Mucosa of descending colon (tissue), 3 donors: ENCODE measurements at regions not wholly inside any gene's neighbourhood (a gene's known extent, or its start where the extent isn't known, plus 50 kb on each side); places are given as distances from the start of the nearest gene placed in this dataset.

Experiments
- ATAC-seq: fragments of 200-7000 bp; cut with Tn5 transposase; one replicate; pipeline ENCODE4 v1.9.1; 2020; ENCODE audit warnings: mild to moderate bottlenecking, moderate library complexity
- DNase-seq, 3 donors: peaks; one replicate each; pipeline ENCODE4 v3.0.0-alpha.2; 2020
- H3K36me3 ChIP-seq: fragments of 200-600 bp; one replicate; pipeline ENCODE4 v1.8.0; 2021; ENCODE audit warnings: low read depth, mild to moderate bottlenecking
- H3K4me1 ChIP-seq: fragments of 200-600 bp; one replicate; pipeline ENCODE4 v1.8.0; 2021; ENCODE audit warnings: low read depth, mild to moderate bottlenecking
- H3K4me3 ChIP-seq: fragments of 200-600 bp; one replicate; pipeline ENCODE4 v1.8.0; 2021; ENCODE audit warnings: mild to moderate bottlenecking
- H3K9me3 ChIP-seq: fragments of 200-600 bp; one replicate; pipeline ENCODE4 v1.8.0; 2021; ENCODE audit warnings: mild to moderate bottlenecking
- intact Hi-C, 2 donors: fragments of 100-400 bp; cut with DNase I in 1 of 2; cut with micrococcal nuclease in 1 of 2; formaldehyde crosslinking; loops; one replicate each; pipeline versions ENCODE4 v1.11.0 to v1.11.1; 2022; cut with DNase I, micrococcal nuclease
- TF ChIP-seq, protein P1 (sequence below): fragments of 200-600 bp; IDR thresholded peaks from one replicate; pipeline ENCODE4 v1.8.0; 2022; ENCODE audit warnings: antibody characterized with exemption, mild to moderate bottlenecking
- donor health status: DM: no; HTN: no; CAD: no; lungs with moderate emphysema.
- donor health status: DM: no; HTN: no; CAD: no.
- donor health status: DM: no; HTN: yes; CAD: no.

DNA sequence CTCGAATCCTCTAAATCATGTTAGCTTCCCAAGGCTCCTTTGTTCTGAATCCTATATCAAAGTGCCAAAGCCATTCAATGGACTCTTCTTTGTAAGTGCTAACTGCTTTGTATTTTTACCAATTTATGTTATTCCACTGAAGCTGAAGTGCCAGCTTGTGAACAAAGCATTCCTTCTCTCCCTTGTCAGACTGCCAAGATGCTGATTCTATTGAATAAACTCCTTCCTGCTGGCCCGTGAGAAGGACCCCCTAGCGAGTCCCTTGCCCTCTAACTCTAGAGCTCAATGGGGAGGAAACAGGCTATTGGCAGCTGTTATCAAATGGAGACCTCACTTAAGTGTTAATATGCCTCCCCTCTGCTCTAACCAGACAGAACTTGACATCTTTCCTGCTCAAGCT lies 1097.9 kb upstream of the CNTNAP5 start:
- Histone ChIP-seq H3K4me3 (no peak overlapping the region), H3K4me1 (no peaks in the 10 kb centered on the region), H3K9me3 (peaks cover 23% of the 10 kb centered on the region), H3K36me3 (no peaks in the 10 kb centered on the region)
- ATAC-seq (no peak), DNase-seq (no peak)
- intact Hi-C loops = no loop called here
- TF ChIP-seq, protein P1, sequence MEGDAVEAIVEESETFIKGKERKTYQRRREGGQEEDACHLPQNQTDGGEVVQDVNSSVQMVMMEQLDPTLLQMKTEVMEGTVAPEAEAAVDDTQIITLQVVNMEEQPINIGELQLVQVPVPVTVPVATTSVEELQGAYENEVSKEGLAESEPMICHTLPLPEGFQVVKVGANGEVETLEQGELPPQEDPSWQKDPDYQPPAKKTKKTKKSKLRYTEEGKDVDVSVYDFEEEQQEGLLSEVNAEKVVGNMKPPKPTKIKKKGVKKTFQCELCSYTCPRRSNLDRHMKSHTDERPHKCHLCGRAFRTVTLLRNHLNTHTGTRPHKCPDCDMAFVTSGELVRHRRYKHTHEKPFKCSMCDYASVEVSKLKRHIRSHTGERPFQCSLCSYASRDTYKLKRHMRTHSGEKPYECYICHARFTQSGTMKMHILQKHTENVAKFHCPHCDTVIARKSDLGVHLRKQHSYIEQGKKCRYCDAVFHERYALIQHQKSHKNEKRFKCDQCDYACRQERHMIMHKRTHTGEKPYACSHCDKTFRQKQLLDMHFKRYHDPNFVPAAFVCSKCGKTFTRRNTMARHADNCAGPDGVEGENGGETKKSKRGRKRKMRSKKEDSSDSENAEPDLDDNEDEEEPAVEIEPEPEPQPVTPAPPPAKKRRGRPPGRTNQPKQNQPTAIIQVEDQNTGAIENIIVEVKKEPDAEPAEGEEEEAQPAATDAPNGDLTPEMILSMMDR = no peak

DNA sequence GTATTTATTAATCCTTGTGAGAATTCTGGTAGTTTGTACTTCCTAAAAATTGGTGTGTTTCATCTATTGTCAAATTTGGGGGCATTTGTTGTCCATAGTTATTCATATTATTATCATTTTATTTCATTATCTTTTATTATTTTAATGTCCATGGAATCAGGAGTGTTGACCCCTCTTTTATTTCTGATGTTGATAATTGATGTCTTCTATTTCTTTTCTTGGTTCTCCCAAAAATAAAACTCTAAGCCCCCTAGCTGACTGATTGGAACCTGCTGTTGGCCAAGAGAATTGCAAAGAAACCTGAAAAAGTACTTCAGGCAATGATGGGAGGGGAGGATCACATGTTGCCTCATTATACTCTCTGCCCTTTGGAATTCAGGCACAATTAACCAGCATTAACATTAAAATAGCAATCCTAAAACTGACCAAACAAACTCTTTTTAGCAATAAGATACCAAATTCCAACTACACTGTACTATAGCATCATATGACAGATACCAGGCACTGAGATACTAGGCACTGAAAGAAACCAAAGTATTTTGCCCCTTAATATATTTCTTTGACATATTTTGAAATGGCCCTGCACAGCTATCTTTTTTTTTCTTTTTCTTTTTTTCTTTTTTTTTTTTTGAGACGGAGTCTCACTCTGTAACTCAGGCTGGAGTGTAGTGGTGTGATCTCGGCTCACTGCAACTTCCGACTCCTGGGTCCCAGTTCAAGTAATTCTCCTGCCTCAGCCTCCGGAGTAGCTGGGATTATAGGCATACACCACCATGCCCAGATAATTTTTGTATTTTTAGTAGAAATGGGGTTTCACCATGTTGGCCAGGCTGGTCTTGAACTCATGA lies 1097.2 kb upstream of the CNTNAP5 start:
- ATAC-seq = no peak
- TF ChIP-seq, protein P1 = no peak
- Histone ChIP-seq H3K36me3 (no peaks in the 10 kb centered on the region), H3K9me3 (peaks cover 23% of the 10 kb centered on the region), H3K4me1 (no peaks in the 10 kb centered on the region), H3K4me3 (no peak overlapping the region)
- intact Hi-C loops = no loop called here
- no peak for DNase-seq

DNA sequence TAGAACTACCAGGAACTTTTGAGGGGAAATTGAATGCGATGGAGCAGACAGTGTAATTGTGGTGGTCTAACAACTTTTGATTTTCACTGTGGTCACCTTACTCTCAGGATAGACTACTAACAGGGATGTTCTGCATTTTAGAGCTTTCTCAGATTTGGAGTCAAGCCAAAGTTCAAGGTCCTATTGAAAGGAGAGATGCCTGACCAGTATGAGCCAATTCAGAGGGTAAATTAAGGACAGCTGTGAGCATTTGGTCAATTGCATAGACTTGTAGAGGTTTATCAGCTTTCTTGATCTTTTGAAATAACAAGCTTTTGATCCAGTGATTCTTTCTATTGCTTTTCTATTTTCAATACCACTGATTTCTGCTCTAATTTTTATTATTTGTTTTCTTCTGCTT lies 1095.7 kb upstream of the CNTNAP5 start:
- intact Hi-C loops = no loop called here
- peaks cover 18% of the 10 kb centered on the region for H3K9me3 ChIP-seq
- H3K4me1 ChIP-seq = no peaks in the 10 kb centered on the region
- TF ChIP-seq, protein P1 = no peak
- H3K4me3 ChIP-seq = no peak overlapping the region
- no peak for DNase-seq
- no peaks in the 10 kb centered on the region for H3K36me3 ChIP-seq
- no peak for ATAC-seq

DNA sequence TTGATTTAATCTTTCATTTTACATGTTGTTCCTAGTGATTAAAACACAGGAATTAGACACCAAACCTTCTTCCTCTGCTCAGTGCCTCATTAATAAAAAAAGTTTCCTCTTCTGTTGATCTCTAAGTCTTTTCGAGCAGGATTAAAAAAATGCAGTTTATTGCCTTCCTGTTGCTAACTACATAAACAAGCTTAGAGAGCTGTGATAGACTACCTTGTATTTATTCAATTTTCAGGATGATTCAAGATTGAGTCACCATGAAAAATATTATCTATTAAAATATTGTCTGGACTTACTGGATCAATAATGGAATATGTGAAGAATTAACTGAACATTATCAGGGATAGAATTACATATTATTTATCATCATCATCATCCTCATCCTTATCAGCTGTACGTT lies 1089.6 kb upstream of the CNTNAP5 start:
- ATAC-seq (no peak), DNase-seq (no peak)
- no peaks in the 10 kb centered on the region for H3K9me3 ChIP-seq
- H3K4me3 ChIP-seq = no peak overlapping the region
- no peaks in the 10 kb centered on the region for H3K36me3 ChIP-seq
- intact Hi-C loops = no loop called here
- TF ChIP-seq, protein P1 = no peak
- H3K4me1 ChIP-seq = no peaks in the 10 kb centered on the region

DNA sequence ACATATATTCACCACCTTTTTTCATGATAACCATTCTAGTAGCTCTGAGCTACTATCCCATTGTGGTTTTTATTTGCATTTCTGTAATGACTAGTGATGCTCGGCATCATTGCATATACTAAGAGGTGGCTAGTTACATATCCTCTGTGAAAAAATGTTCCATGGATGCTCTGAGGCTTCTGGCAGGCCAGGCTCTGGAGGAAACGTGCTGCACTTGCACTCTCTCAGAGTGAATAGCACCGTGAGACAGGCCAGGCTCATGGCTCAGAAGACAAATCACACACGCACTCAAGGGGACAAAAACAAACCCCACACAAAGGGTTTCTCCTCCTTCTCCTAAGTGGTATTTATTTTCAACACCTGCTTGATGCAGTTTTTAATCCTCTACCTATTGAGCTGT lies 1085.3 kb upstream of the CNTNAP5 start:
- Histone ChIP-seq H3K4me3 (no peak overlapping the region), H3K4me1 (no peaks in the 10 kb centered on the region), H3K9me3 (no peaks in the 10 kb centered on the region), H3K36me3 (no peaks in the 10 kb centered on the region)
- TF ChIP-seq, protein P1 = no peak
- no peak for ATAC-seq
- intact Hi-C loops = no loop called here
- DNase-seq = no peak
